ENCODE measurements at regions not wholly inside any gene's neighbourhood (a gene's known extent, or its start where the extent isn't known, plus 50 kb on each side); places are given as distances from the start of the nearest gene placed in this dataset.

- no peak for TF ChIP-seq CTCF (IDR thresholded peaks at IDR 0.05)
- TF ChIP-seq POLR2A (IDR thresholded peaks at IDR 0.05) = no peak
Observed at GRCh38 chr13:34722922-34723321, 219.1 kb upstream of the NBEA start.

Data from esophagus squamous epithelium (tissue), 4 donors.